Right cardiac atrium (tissue), 5 donors: ENCODE measurements at regions not wholly inside any gene's neighbourhood (a gene's known extent, or its start where the extent isn't known, plus 50 kb on each side); places are given as distances from the start of the nearest gene placed in this dataset.

Experiments used
- ATAC-seq, 2 donors: fragments of 200-7000 bp; cut with Tn5 transposase; one replicate each; pipeline versions ENCODE4 v1.8.0 to v1.9.1; 2020; ENCODE audit warnings: moderate library complexity in 2 of 2, mild to moderate bottlenecking in 1 of 2
- DNase-seq, 3 donors: peaks; one replicate each; pipeline ENCODE4 v3.0.0-alpha.2; 2020
- H3K27ac ChIP-seq: one replicate; pipeline ENCODE4 v1.5.1; 2013; ENCODE audit warnings: mild to moderate bottlenecking, low read length, control low read depth, moderate library complexity
- H3K27me3 ChIP-seq: one replicate; pipeline ENCODE4 v1.6.1; 2013; ENCODE audit not compliant: control insufficient read depth, insufficient read depth
- H3K4me1 ChIP-seq: one replicate; pipeline ENCODE4 v1.6.1; 2013; ENCODE audit warnings: low read length; ENCODE audit not compliant: control insufficient read depth, insufficient read depth
- H3K4me3 ChIP-seq: one replicate; pipeline ENCODE4 v1.5.1; 2013; ENCODE audit warnings: low read length, control low read depth
- H3K9me3 ChIP-seq: one replicate; pipeline ENCODE4 v1.6.1; 2013; ENCODE audit warnings: low read length; ENCODE audit not compliant: control insufficient read depth
- WGBS: extraction: QIAGEN DNeasy Blood & Tissue Kit; methylation state at CpG from one replicate; pipeline ENCODE4 v1.1.7; 2013; 5-methylcytosine and 5-hydroxymethylcytosine counted together
- intact Hi-C, 4 donors: fragments of 100-400 bp; cut with DNase I; formaldehyde crosslinking; loops; one replicate each; pipeline versions ENCODE4 v1.11.0 to v1.14.0; 2022 to 2023
- donor health status: healthy with polysubstance abuse.
- donor health status: DM: no; HTN: yes; CAD: no.
- donor health status: DM: no; HTN: no; CAD: no.
- donor health status: DM: no; HTN: yes; CAD: no; lungs with severe emphysema.
- donor health status: DM: yes; HTN: yes; CAD: no.

DNA sequence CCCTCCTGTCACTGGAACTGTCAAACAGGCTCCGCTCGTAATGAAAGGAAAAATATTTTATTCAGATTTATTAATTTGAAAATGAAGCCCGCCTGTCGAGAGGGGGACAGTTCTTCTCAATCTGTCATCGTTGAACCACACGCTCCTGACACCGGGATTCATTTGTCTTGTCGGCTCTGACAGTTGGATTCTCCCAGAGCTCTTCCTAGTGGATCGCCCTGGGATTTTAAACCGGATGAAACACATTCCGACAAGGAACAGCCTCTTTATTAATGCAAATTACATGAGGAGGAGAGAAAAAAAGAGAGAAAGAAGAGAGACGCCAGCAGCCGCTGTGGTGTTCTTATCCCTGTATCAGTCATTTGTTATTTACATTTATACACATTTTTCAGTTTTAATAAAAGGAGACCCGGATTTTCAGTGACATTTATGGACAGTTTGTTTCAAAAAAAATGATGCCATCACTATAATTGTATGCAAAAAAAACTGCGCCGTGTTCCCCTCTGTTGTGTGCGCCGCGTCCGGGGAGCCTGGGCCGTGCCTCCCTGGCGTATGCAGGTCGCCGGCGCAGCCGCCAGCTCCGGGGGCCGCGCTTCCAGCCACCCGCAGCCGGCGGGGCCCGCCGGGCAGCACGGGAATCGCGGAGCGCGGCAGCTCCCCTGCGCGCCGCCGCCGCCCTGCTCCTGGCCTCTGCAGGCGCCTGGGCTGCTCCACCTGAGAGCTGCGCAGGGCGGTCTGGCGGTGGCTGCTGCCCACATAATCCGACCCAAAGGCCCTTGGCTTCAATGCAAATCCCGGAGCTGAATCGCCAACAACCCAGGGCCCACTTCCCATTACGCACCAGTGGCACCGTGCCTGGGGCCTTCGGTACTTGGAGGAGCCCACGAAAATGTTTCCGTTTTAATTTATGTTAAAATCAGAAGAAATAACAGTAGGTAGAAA lies 237.9 kb upstream of the PBX1 start:
- Histone ChIP-seq H3K27me3 (no peaks in the 10 kb centered on the region), H3K4me3 (peak overlapping the region; percentile 67), H3K9me3 (no peaks in the 10 kb centered on the region), H3K27ac (no peak overlapping the region), H3K4me1 (peaks cover 2% of the 10 kb centered on the region)
- intact Hi-C loops: no loop called here
- peak; percentile 46 to 67 (median 62) for DNase-seq
- 5% methylated on average over 56 of the region's 56 CpGs for WGBS
- ATAC-seq: peak; percentile 76 to 77

DNA sequence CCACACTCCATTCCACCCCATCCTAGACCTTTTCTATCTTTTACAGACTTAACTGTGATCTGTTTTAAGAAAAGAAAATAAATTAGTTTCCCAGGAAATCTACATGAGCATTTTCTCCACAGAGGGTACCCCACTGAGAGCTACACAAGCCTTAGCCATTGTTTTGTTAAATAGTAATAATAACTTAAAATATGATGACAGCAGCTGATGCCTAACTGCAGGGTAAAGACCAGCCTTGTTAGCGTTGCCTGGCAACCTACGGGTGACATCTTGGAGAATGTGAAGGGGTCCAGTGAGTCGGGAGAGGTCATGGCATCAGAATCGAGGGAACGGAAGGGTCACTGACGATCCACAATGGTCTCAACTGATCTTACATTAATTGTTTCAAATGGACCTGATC lies 233.2 kb upstream of the PBX1 start:
- Histone ChIP-seq H3K4me1 (peaks cover under 1% of the 10 kb centered on the region), H3K9me3 (no peaks in the 10 kb centered on the region), H3K27ac (no peak overlapping the region), H3K27me3 (no peaks in the 10 kb centered on the region), H3K4me3 (no peak overlapping the region)
- DNase-seq: no peak
- WGBS: 88% methylated on average over 6 of the region's 6 CpGs
- intact Hi-C loops: no loop called here
- ATAC-seq: no peak

DNA sequence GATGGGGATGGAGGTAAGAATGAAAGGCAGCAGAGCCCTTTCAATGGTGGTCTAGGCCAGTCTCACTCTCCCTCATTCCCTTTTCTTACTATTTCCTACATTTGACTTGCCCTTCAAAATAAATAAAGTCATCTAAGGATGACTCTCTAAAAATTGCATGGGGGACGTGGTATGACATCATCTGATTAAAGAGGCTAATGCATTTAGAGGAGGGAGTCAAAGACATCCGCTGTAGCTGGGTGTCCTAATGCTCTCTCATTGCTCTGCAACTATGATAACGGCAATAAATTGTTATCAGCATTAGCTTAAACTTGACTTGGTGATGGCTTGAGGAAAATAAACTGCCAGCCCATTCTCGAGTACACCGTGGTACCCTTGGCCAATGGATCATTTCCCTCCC lies 225.6 kb upstream of the PBX1 start:
- Histone ChIP-seq H3K9me3 (no peaks in the 10 kb centered on the region), H3K4me1 (no peaks in the 10 kb centered on the region), H3K27ac (no peak overlapping the region), H3K27me3 (no peaks in the 10 kb centered on the region), H3K4me3 (no peak overlapping the region)
- WGBS: 88% methylated on average over 5 of the region's 5 CpGs
- no peak for ATAC-seq
- DNase-seq: no peak
- intact Hi-C loops: no loop called here

DNA sequence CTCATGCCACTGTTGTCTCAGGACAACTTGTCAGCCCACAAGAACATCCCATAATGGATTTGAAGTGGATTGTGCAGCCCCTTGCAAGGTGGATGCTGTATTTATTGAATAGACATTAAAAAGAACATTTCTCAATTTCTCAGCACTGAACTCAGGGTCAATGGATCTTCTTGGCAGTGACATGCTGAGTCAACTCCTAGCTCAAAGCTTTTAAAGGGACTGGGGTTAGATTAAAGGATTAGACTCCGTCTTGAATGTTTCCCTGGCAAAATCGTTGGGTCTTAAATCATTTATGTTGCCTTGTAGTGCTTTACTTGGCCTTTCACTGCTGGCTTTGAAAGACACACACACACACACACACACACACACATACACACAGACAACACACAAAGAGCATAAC lies 221.6 kb upstream of the PBX1 start:
- Histone ChIP-seq H3K27ac (no peak overlapping the region), H3K27me3 (no peaks in the 10 kb centered on the region), H3K4me3 (no peak overlapping the region), H3K9me3 (no peaks in the 10 kb centered on the region), H3K4me1 (no peaks in the 10 kb centered on the region)
- intact Hi-C loops: no loop called here
- ATAC-seq (no peak), DNase-seq (no peak)
- WGBS: 81% methylated on average over 2 of the region's 2 CpGs

DNA sequence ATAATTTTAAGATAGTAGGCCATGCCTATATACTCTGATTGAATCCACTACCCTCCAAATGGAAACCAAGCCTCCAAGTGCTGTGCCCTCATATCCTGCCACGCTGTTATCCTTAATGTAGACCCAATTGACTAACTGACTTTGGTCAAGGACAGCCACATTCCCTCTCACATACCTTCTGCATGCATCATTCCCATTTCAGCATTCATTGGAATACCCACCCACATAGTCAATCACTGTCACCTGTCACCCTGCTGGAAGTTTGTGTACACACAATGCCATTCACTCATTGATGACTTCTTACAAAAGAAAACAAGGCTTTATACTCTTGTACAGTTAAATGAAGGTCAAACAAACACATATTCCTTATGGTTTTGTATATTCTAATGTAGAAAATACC lies 221.1 kb upstream of the PBX1 start:
- DNase-seq (no peak), ATAC-seq (no peak)
- no peak overlapping the region for H3K4me3 ChIP-seq
- no peaks in the 10 kb centered on the region for H3K27me3 ChIP-seq
- H3K9me3 ChIP-seq: no peaks in the 10 kb centered on the region
- intact Hi-C loops: no loop called here
- no peak overlapping the region for H3K27ac ChIP-seq
- no peaks in the 10 kb centered on the region for H3K4me1 ChIP-seq
- 87% methylated on average over 1 of the region's 1 CpG for WGBS

DNA sequence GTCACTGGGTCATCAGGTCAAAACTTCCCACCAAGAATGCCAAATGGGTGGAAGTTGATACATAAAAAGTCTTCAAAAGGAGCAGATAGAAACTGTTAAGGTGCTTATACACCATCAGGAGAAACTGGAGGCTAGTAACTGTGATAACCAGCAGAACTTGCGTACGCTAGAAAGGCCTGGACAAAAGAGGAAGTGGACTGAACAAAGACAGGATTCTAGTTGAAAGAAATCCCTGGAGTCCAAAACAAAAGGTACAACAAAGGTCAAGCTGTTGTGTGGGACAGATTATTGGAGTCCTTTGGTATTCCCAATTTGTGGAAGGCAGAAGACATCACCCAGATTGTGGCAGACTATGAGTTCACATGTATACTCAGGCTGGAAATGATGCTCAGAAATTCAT lies 215.8 kb upstream of the PBX1 start:
- intact Hi-C loops: no loop called here
- H3K4me3 ChIP-seq: no peak overlapping the region
- no peaks in the 10 kb centered on the region for H3K4me1 ChIP-seq
- no peak overlapping the region for H3K27ac ChIP-seq
- H3K9me3 ChIP-seq: no peaks in the 10 kb centered on the region
- DNase-seq (no peak), ATAC-seq (no peak)
- H3K27me3 ChIP-seq: no peaks in the 10 kb centered on the region
- 79% methylated on average over 2 of the region's 2 CpGs for WGBS

DNA sequence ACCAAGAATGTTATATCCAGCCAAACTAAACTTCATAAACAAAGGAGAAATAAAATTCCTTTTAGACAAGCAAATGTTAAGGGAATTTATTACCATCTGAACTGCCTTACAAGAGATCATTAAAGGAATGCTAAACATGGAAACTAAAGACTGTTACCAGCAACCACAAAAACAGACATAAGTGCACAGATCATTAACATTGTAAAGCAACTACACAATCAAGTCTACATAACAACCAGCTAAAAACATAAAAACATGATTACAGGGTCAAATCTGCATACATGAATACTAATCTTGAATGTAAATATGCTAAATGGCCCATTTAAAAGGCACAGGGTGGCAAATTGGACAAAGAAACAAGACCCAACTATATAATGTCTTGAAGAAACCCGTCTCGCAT lies 211.0 kb upstream of the PBX1 start:
- DNase-seq: no peak
- no peaks in the 10 kb centered on the region for H3K9me3 ChIP-seq
- WGBS: 93% methylated on average over 2 of the region's 2 CpGs
- H3K4me3 ChIP-seq: no peak overlapping the region
- no peaks in the 10 kb centered on the region for H3K4me1 ChIP-seq
- H3K27me3 ChIP-seq: no peaks in the 10 kb centered on the region
- H3K27ac ChIP-seq: no peak overlapping the region
- intact Hi-C loops: no loop called here
- ATAC-seq: no peak

DNA sequence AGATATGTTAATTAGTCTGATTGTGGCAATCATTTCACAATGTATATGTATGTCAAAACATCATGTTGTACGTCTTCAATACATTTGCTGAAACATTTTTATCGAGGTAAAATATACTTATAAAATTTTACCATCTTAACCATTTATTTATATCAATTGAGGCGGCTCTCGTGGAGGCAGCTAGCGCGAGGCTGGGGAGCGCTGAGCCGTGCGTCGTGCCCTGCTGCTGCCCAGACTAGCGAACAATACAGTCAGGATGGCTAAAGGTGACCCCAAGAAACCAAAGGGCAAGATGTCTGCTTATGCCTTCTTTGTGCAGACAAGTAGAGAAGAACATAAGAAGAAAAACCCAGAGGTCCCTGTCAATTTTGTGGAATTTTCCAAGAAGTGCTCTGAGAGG lies 202.5 kb upstream of the PBX1 start:
- intact Hi-C loops: no loop called here
- no peak for ATAC-seq
- H3K4me1 ChIP-seq: no peaks in the 10 kb centered on the region

DNA sequence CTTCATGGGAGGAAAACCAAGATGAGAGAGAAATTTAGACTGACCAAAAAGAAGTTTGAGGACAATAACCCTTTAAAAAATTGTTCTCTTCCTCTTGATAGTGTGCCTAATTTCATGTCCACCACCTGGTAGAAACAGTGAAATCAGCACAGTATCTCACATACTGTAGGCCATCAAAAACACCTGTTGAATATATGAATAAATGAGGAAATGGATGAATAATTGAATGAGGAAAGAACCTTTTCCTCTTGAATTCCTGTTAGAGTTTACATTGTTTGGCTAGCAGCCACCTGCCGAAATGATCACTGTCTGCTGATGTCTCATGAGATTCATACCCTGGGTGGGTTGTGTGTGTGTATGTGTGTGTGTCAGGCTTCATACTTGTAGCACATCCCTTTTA lies 198.7 kb upstream of the PBX1 start:
- Histone ChIP-seq H3K27ac (no peak overlapping the region), H3K27me3 (no peaks in the 10 kb centered on the region), H3K9me3 (no peaks in the 10 kb centered on the region), H3K4me1 (no peaks in the 10 kb centered on the region), H3K4me3 (no peak overlapping the region)
- ATAC-seq: no peak
- 56% methylated on average over 1 of the region's 1 CpG for WGBS
- intact Hi-C loops: no loop called here
- DNase-seq: no peak

More for the DNA sequence above, 202.5 kb upstream of the PBX1 start:
- WGBS: 95% methylated on average over 11 of the region's 11 CpGs
- Histone ChIP-seq H3K4me3 (no peak overlapping the region), H3K27ac (no peak overlapping the region), H3K27me3 (no peaks in the 10 kb centered on the region), H3K9me3 (no peaks in the 10 kb centered on the region)
- no peak for DNase-seq

DNA sequence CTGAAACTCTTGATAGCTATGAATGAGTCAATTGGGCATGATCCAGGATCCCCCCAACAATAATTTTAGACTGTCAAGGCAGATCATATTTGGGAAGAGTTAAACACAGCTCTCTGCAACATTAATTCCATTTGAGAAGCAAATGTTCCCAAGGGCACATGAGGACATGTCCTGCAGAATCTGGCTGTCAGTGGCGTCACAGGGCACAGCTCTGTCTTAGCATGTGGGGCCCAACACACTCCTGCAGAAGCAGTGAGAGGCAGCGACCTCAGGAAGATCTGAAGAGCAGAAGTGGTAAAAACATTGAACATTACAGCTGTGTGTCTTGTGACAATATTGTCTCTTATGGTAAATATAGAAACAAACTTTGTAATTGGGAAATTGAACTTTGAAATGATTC lies 197.1 kb upstream of the PBX1 start:
- peak in 2 of 3 donors; percentile 16 to 51 for DNase-seq
- H3K27ac ChIP-seq: no peak overlapping the region
- H3K9me3 ChIP-seq: peaks cover 2% of the 10 kb centered on the region
- ATAC-seq: peak; percentile 59 to 74
- WGBS: 41% methylated on average over 2 of the region's 2 CpGs
- no peaks in the 10 kb centered on the region for H3K27me3 ChIP-seq
- intact Hi-C loops: no loop called here
- no peak overlapping the region for H3K4me3 ChIP-seq
- no peaks in the 10 kb centered on the region for H3K4me1 ChIP-seq

DNA sequence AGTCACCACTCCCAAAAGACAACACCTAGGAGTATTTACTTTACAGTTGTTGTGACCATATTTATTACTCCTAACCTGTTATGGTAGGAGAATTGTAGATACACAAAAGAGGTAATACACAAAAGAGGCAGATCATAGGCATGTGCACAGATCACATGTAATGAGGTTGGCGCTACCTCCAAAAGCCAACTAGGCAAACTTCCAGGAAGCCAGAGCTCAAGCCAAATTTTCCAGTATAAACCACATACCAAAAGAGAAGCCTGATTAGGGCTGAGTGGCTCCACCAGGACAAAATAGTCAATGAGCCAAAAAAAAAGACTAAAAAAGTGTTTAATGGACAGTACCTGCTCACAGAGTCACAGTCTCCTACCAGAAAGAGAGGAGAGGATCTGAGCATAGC lies 195.0 kb upstream of the PBX1 start:
- no peaks in the 10 kb centered on the region for H3K27me3 ChIP-seq
- WGBS: 85% methylated on average over 1 of the region's 1 CpG
- H3K9me3 ChIP-seq: peaks cover 2% of the 10 kb centered on the region
- H3K4me3 ChIP-seq: no peak overlapping the region
- intact Hi-C loops: no loop called here
- H3K27ac ChIP-seq: no peak overlapping the region
- ATAC-seq: no peak
- H3K4me1 ChIP-seq: no peaks in the 10 kb centered on the region
- no peak for DNase-seq

DNA sequence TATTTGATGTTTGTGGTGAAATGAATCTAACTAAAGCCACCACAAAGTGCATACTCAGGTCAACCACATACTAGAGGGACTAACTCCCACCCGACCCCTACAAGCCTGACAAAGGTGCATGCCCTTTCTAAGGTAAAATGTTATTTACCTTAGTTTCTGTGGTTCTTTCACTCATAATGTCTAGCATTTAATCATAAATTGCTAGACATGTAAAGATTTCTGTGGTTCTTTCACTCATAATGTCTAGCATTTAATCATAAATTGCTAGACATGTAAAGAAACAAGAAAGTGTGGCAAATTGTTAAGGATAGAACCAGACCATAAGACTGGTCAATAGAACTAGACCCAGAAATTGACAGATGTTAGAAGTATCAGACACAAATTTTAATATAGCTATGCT lies 193.0 kb upstream of the PBX1 start:
- H3K27ac ChIP-seq: no peak overlapping the region
- peaks cover 2% of the 10 kb centered on the region for H3K9me3 ChIP-seq
- DNase-seq (no peak), ATAC-seq (no peak)
- intact Hi-C loops: no loop called here
- no peak overlapping the region for H3K4me3 ChIP-seq
- H3K4me1 ChIP-seq: no peaks in the 10 kb centered on the region
- no peaks in the 10 kb centered on the region for H3K27me3 ChIP-seq
- WGBS: 79% methylated on average over 1 of the region's 1 CpG
